HG02981 (cell line): ENCODE measurements at regions not wholly inside any gene's neighbourhood (a gene's known extent, or its start where the extent isn't known, plus 50 kb on each side); places are given as distances from the start of the nearest gene placed in this dataset.
A peak's percentile ranks its signal among the peaks of the same experiment; 100 is the strongest.
"Not testable (repeated sequence)": the region's sequence is repeated elsewhere in the genome, so short reads cannot be mapped to it uniquely, and the experiment has no call there.

Source experiments
- ATAC-seq: cut with Tn5 transposase; IDR thresholded peaks from one replicate; pipeline ENCODE4 v1.9.1; 2021; ENCODE audit warnings: mild to moderate bottlenecking, moderate library complexity; ENCODE audit not compliant: unreplicated experiment

- no peak for ATAC-seq
Observed at GRCh38 chr3:181917027-181917426, 205.3 kb downstream of the SOX2 start.

- ATAC-seq, result no peak
Observed at GRCh38 chr3:181919375-181919774, 207.7 kb downstream of the SOX2 start.

DNA sequence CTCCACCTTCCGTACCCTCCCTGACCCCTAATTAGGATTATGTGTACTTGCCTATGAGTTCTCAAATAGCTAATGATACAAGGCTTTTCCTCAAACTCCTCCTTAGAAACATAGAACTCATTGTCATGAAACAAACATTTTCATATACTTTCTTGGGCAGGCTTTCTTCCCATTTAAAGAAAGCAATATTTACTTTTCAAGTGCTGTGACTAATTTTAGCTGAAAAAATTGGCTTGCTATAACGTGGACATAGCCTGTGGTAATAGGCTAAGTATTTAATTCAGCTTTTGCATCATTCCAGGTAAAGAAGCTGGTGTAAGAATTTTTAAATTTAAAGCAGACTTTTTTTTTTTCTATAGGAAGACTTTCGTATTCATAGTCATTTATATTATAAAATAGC lies 208.7 kb downstream of the SOX2 start:
- ATAC-seq, result no peak

DNA sequence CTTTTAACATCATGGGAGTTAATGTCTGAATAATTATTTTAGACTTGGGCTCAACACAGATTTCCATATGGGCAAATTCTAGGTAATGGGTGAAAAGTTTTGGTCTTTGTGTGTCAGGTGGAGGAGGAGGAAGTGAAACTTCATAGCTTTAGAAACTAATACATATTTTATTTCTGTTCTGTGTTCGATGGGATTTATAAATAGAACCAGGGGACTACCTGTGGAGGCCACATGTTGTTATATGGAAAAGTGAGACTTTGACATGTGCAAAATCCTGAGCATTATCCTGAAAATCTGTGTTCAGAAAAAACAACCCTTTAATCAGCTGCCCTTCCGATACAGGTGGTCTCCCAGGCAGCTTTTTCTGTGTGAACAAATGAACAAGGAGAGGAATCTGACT lies 209.5 kb downstream of the SOX2 start:
- peak; percentile 93 for ATAC-seq

- ATAC-seq, result not testable (repeated sequence)
Observed at GRCh38 chr3:181925841-181926240, 214.1 kb downstream of the SOX2 start.

GRCh38 chr3:181929501-181929900 lies 217.8 kb downstream of the SOX2 start:
- ATAC-seq, result no peak

DNA sequence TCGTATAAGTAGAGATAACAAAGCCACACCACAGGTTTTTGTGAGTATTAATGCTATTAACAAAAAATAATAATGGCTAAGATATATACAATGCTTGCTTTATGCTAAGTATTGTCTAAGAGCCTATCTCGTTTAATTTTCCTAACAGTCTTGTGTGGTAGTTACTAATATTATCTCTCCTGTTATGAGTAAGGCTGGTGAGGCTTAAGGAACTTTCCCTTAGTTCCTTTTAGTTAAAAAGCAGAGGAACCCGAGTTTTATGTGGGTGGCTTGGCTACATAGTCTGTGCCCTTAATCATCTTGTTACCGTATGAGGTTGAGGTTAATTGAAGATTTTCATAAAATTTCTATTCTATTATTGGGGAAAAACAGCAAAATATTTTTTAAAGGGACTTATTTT lies 218.4 kb downstream of the SOX2 start:
- no peak for ATAC-seq

- no peak for ATAC-seq
Observed at GRCh38 chr3:181932039-181932438, 220.3 kb downstream of the SOX2 start.

DNA sequence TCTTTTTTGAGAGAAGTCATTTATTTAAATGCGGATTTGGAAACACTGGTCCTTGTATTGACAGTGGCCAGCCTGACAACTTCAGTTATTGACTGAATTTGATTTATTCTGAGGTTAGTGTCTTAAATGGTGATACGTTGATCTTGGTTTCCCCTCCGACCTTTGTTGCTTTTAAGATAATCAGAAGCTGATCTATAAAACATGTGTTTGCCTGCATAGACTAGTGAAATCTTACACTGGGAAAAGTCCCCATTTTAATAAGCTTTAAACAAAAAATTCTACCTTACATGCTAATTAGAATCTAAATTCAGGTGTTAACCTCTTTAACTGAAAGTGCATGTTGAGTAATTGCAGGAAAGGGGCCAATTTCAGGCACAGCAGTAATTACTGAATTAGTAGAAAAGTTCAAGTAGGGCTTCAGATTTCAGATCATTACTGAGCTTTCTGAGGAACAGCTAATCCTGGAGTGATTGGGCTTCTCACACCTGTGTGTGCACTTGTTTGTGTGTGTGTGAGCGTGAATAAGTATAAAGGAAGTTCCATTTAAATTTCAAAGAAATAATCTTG lies 221.4 kb downstream of the SOX2 start:
- ATAC-seq, result no peak

GRCh38 chr3:181935915-181936314 lies 224.2 kb downstream of the SOX2 start:
- no peak for ATAC-seq

DNA sequence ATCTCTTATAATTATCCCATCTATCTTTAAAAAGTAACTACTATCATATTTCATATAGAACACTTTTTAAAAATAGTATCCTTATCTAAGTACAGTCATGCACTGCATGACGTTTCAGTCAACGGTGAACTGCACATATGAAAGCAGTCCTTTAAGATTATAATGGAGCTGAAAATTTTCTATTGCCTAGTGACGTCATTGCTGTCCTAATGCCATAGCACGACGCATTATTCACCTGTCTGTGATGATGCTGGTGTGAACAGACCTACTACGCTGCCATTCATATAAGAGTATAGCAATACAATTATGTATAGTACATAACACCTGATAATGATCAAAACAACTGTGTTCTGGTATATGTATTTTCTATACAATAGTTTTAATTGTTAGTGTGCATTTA lies 225.0 kb downstream of the SOX2 start:
- no peak for ATAC-seq

- ATAC-seq, result not testable (repeated sequence)
Observed at GRCh38 chr3:181938580-181938979, 226.9 kb downstream of the SOX2 start.

- ATAC-seq, result no peak
Observed at GRCh38 chr3:181940703-181941102, 229.0 kb downstream of the SOX2 start.

- ATAC-seq, result peak; percentile 64
Observed at GRCh38 chr3:181941250-181941649, 229.5 kb downstream of the SOX2 start.

DNA sequence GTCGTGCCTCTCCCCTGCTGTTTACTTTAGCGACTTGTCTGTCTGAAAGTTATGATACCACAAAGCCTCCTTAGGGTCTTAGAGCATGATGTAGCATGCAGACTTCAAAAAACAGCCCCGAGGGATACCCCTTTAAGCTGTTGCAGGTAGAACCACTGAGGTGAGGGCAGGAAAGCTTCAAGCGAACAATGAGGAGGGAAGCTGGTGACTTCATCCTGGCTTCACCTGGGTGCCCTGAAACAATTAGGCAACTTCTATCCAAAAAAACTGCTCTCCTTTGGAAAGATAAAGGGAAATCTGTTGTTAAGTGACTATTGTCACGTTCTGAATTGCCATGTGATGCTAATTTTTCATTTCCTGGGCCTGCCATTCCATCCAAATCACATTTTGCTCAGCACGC lies 231.6 kb downstream of the SOX2 start:
- ATAC-seq, result no peak

- no peak for ATAC-seq
Observed at GRCh38 chr3:181947606-181948005, 235.9 kb downstream of the SOX2 start.

- no peak for ATAC-seq
Observed at GRCh38 chr3:181948286-181948685, 236.6 kb downstream of the SOX2 start.

DNA sequence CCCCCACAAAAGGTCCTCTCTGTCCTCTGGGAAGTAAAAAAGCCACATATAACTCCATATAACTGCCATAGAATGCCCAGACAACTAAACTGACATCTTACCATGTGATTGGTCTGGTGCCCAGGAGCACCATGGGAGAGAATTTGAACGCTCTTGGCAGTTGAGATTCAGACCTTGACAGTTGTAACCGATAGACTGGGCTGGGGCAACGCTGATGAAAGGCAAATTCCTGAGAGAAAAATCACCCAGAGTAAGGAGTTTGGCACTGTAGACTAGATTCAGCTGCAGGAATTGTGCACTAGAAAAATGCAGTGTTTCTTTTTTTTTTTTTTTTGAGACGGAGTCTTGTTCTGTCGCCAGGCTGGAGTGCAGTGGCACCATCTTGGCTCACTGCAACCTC lies 240.5 kb downstream of the SOX2 start:
- no peak for ATAC-seq

DNA sequence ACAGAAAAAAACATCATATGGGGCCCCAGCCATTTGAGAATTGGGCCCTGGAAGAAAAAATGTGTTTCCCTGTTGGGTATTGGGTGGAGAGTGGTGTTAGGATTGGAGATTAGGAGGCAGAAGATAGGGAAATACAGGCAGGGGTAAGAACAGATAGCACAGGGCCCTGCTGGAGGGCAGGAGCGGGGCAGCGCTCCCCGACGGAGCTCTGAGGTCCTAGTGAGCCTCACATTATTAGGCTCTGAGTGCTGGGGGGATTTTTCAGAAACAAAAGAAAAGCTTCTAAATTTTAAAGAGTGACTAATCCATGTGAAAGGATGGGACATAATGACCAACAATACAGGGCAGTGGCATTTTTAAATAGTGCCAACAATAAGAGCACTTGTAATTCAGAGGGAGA lies 241.2 kb downstream of the SOX2 start:
- no peak for ATAC-seq

- ATAC-seq, result no peak
Observed at GRCh38 chr3:181955566-181955965, 243.8 kb downstream of the SOX2 start.

DNA sequence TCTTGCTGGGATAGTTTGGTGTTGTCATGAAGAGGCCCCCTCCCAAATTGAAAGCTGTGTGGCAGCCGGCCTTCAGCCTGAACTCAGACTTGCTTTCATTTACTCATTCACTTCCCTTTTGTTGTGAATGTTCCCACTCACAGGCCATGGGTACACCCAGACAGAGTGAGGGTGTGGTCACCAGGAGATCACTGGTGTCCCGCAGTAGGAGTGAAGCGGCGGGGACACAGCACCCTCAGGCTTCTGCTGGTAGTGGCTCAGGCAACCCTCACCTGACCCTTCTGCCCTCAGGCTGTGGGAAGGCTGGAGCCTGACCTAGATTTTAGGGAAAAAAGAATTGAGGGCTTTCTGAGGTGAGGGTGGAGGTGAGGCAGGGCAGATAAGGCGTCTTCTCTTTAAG lies 244.4 kb downstream of the SOX2 start:
- ATAC-seq, result no peak

DNA sequence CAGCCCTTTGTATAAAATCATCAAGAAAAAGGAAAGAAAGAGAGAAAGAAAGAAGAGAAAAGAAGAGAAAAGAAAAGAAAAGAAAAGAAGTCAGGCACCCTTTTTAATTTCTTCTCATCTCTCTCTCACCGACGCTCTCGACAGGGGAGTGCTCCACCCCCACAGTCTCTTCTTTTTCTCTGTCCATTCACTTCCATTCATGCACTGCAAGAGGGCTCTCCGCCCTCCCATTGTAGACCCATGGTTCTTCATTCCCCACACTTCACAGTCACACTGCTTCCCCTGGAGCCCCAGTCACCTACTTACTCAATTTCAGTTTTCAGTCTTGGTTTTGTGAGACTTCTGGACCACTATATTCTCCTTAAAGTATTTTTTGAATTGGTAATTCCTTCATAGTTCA lies 254.7 kb downstream of the SOX2 start:
- ATAC-seq, result no peak

DNA sequence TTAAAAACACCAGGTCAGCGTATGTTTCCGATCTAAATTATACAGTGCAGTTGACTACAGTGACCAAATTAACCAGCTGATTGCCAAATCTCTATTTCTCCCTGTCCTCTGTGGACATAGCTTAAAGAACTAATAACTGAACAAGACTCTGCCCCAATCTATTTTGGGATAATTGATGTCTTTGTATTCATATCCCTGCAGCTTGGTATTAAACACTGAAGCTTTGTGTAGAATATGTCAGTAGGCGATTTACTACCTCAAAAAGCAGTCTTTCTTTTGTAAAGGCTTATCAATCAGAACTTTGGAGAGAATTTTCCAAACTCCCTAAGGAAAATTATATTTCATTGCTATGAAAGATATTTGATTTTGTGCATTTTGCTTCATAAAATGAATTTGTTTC lies 258.2 kb downstream of the SOX2 start:
- ATAC-seq, result no peak

DNA sequence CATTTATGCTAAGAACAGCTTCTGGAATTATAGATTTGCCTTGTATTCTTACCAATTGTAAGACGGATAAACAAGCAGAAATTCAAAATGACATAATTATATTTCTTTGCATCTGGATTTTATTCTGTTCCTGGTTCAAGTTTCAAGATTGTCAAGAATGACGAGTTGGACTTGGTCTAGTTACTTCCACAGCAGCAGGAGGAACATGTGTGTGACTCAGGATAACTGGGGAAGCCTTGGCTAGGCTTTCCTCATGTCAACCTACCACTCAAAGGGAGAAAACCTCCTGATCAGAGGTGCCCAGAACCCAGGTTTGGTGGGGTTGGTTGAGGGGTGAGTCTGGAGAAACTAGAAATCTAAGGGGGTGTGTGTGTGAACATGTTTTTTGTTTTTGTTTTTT lies 259.7 kb downstream of the SOX2 start:
- no peak for ATAC-seq
